ENCODE measurements at regions not wholly inside any gene's neighbourhood (a gene's known extent, or its start where the extent isn't known, plus 50 kb on each side); places are given as distances from the start of the nearest gene placed in this dataset.
A peak's percentile ranks its signal among the peaks of the same experiment; 100 is the strongest.

GRCh38 chr4:176563591-176563990, 229.1 kb downstream of the VEGFC start:
- H3K4me1 ChIP-seq (ENCODE audit: insufficient read depth, low read length) = no peaks in the 10 kb centered on the region
- no peak overlapping the region for H3K4me3 ChIP-seq (ENCODE audit: insufficient read depth, low read depth, low read length)
- no peaks in the 10 kb centered on the region for H3K79me2 ChIP-seq (ENCODE audit: insufficient read depth, low read length)
- H3K4me1 Mint-ChIP-seq (ENCODE audit: low read depth, unreplicated experiment) = peaks cover 3% of the 10 kb centered on the region
- no peaks in the 10 kb centered on the region for H3K27me3 Mint-ChIP-seq (ENCODE audit: low read depth, unreplicated experiment)
- FAIRE-seq = no peak
- H3K36me3 Mint-ChIP-seq (ENCODE audit: low read depth, unreplicated experiment) = no peaks in the 10 kb centered on the region
- no peak overlapping the region for H3K9ac ChIP-seq (ENCODE audit: low read length)
- no peaks in the 10 kb centered on the region for H3K36me3 ChIP-seq (ENCODE audit: insufficient read depth, low read length)
- H3K9me3 Mint-ChIP-seq (ENCODE audit: unreplicated experiment) = no peaks in the 10 kb centered on the region
- no peak overlapping the region for H3K4me3 Mint-ChIP-seq (ENCODE audit: unreplicated experiment)
- TF ChIP-seq EZH2 (IDR thresholded peaks at IDR 0.05; ENCODE audit: insufficient read depth, low read length) = no peak
- no peaks in the 10 kb centered on the region for H3K9me3 ChIP-seq (ENCODE audit: insufficient read depth, low read depth, low read length)
- DNase-seq (ENCODE audit: low read depth) = no peak
- no peak overlapping the region for H2AFZ ChIP-seq (ENCODE audit: low read depth, low read length)
- H3K27ac Mint-ChIP-seq (ENCODE audit: unreplicated experiment) = no peak overlapping the region
- H3K27ac ChIP-seq (ENCODE audit: low read depth, low read length) = no peak overlapping the region
- no peak overlapping the region for H3K4me2 ChIP-seq (ENCODE audit: low read length)
- H4K20me1 ChIP-seq (ENCODE audit: insufficient read depth, low read length) = no peaks in the 10 kb centered on the region
- H3K27me3 ChIP-seq (ENCODE audit: insufficient read depth, low read length) = no peaks in the 10 kb centered on the region

GRCh38 chr4:176565049-176565448, 227.7 kb downstream of the VEGFC start:
- H3K4me1 ChIP-seq (ENCODE audit: insufficient read depth, low read length) = no peaks in the 10 kb centered on the region
- FAIRE-seq = no peak
- no peak overlapping the region for H3K27ac Mint-ChIP-seq (ENCODE audit: unreplicated experiment)
- H3K9me3 ChIP-seq (ENCODE audit: insufficient read depth, low read depth, low read length) = no peaks in the 10 kb centered on the region
- H3K4me1 Mint-ChIP-seq (ENCODE audit: low read depth, unreplicated experiment) = peaks cover 3% of the 10 kb centered on the region
- no peaks in the 10 kb centered on the region for H3K79me2 ChIP-seq (ENCODE audit: insufficient read depth, low read length)
- TF ChIP-seq CTCF (IDR thresholded peaks at IDR 0.05; ENCODE audit: insufficient read depth, low read depth, low read length) (no peak), EZH2 (IDR thresholded peaks at IDR 0.05; ENCODE audit: insufficient read depth, low read length) (no peak)
- no peak overlapping the region for H3K9ac ChIP-seq (ENCODE audit: low read length)
- H3K4me3 ChIP-seq (ENCODE audit: insufficient read depth, low read depth, low read length) = no peak overlapping the region
- no peak overlapping the region for H3K27ac ChIP-seq (ENCODE audit: low read depth, low read length)
- H3K27me3 Mint-ChIP-seq (ENCODE audit: low read depth, unreplicated experiment) = no peaks in the 10 kb centered on the region
- H3K36me3 Mint-ChIP-seq (ENCODE audit: low read depth, unreplicated experiment) = no peaks in the 10 kb centered on the region
- no peaks in the 10 kb centered on the region for H3K36me3 ChIP-seq (ENCODE audit: insufficient read depth, low read length)
- no peaks in the 10 kb centered on the region for H3K27me3 ChIP-seq (ENCODE audit: insufficient read depth, low read length)
- peak; percentile 16 for DNase-seq (ENCODE audit: low read depth)
- no peaks in the 10 kb centered on the region for H4K20me1 ChIP-seq (ENCODE audit: insufficient read depth, low read length)
- no peak overlapping the region for H3K4me3 Mint-ChIP-seq (ENCODE audit: unreplicated experiment)
- no peaks in the 10 kb centered on the region for H3K9me3 Mint-ChIP-seq (ENCODE audit: unreplicated experiment)
- no peak overlapping the region for H3K4me2 ChIP-seq (ENCODE audit: low read length)
- no peak overlapping the region for H2AFZ ChIP-seq (ENCODE audit: low read depth, low read length)

GRCh38 chr4:176566769-176567168, 226.0 kb downstream of the VEGFC start:
- no peaks in the 10 kb centered on the region for H3K9me3 Mint-ChIP-seq (ENCODE audit: unreplicated experiment)

More at GRCh38 chr4:176566769-176567168, 226.0 kb downstream of the VEGFC start:
- TF ChIP-seq CTCF (IDR thresholded peaks at IDR 0.05; ENCODE audit: insufficient read depth, low read depth, low read length) = no peak
- TF ChIP-seq EZH2 (IDR thresholded peaks at IDR 0.05; ENCODE audit: insufficient read depth, low read length) = no peak
- Histone ChIP-seq H3K79me2 (ENCODE audit: insufficient read depth, low read length) (no peaks in the 10 kb centered on the region), H3K27me3 (ENCODE audit: insufficient read depth, low read length) (no peaks in the 10 kb centered on the region), H4K20me1 (ENCODE audit: insufficient read depth, low read length) (no peaks in the 10 kb centered on the region), H3K9ac (ENCODE audit: low read length) (no peak overlapping the region), H3K4me2 (ENCODE audit: low read length) (no peak overlapping the region), H3K4me1 (ENCODE audit: insufficient read depth, low read length) (no peaks in the 10 kb centered on the region), H3K4me3 (ENCODE audit: insufficient read depth, low read depth, low read length) (no peak overlapping the region), H3K9me3 (ENCODE audit: insufficient read depth, low read depth, low read length) (no peaks in the 10 kb centered on the region), H2AFZ (ENCODE audit: low read depth, low read length) (no peak overlapping the region), H3K36me3 (ENCODE audit: insufficient read depth, low read length) (no peaks in the 10 kb centered on the region), H3K27ac (ENCODE audit: low read depth, low read length) (no peak overlapping the region)
- DNase-seq (ENCODE audit: low read depth) (no peak), FAIRE-seq (no peak)
- H3K27me3 Mint-ChIP-seq (ENCODE audit: low read depth, unreplicated experiment) = no peaks in the 10 kb centered on the region
- H3K36me3 Mint-ChIP-seq (ENCODE audit: low read depth, unreplicated experiment) = no peaks in the 10 kb centered on the region
- no peaks in the 10 kb centered on the region for H3K4me1 Mint-ChIP-seq (ENCODE audit: low read depth, unreplicated experiment)
- no peak overlapping the region for H3K27ac Mint-ChIP-seq (ENCODE audit: unreplicated experiment)
- no peak overlapping the region for H3K4me3 Mint-ChIP-seq (ENCODE audit: unreplicated experiment)

Data from astrocyte (in vitro differentiated cells and primary cell).